ENCODE measurements at regions not wholly inside any gene's neighbourhood (a gene's known extent, or its start where the extent isn't known, plus 50 kb on each side); places are given as distances from the start of the nearest gene placed in this dataset.

- Histone ChIP-seq H3K4me1 (ENCODE audit: insufficient read depth, insufficient read length) (peaks cover 3% of the 10 kb centered on the region), H3K27me3 (ENCODE audit: insufficient read depth, insufficient read length) (peaks cover 12% of the 10 kb centered on the region), H3K9ac (ENCODE audit: insufficient read length, low read depth) (peak overlapping the region; percentile 86), H3K9me3 (ENCODE audit: insufficient read depth, low read length) (no peaks in the 10 kb centered on the region), H3K36me3 (ENCODE audit: insufficient read depth, insufficient read length, low read length) (no peaks in the 10 kb centered on the region), H3K4me3 (ENCODE audit: insufficient read length, low read depth) (peak overlapping the region; percentile 67)
- DNase-seq (ENCODE audit: low read depth, low spot score), result no peak
- TF ChIP-seq SUZ12 (IDR thresholded peaks at IDR 0.05; ENCODE audit: extremely low read depth, insufficient read depth, insufficient read length) (no peak), ZNF274 (IDR thresholded peaks at IDR 0.05; ENCODE audit: low read depth, low read length) (no peak), YY1 (IDR thresholded peaks at IDR 0.05; ENCODE audit: insufficient read depth, insufficient read length) (no peak)
Measured at GRCh38 chr2:64750001-64750816, 96.5 kb upstream of the SERTAD2 start.

- TF ChIP-seq ZNF274 (IDR thresholded peaks at IDR 0.05; ENCODE audit: low read depth, low read length) (no peak), YY1 (IDR thresholded peaks at IDR 0.05; ENCODE audit: insufficient read depth, insufficient read length) (no peak), SUZ12 (IDR thresholded peaks at IDR 0.05; ENCODE audit: extremely low read depth, insufficient read depth, insufficient read length) (no peak)
- H3K27me3 ChIP-seq (ENCODE audit: insufficient read depth, insufficient read length), result peaks cover 12% of the 10 kb centered on the region
- H3K9ac ChIP-seq (ENCODE audit: insufficient read length, low read depth), result peak overlapping the region; percentile 86
- DNase-seq (ENCODE audit: low read depth, low spot score), result peak; percentile 98
- H3K36me3 ChIP-seq (ENCODE audit: insufficient read depth, insufficient read length, low read length), result no peaks in the 10 kb centered on the region
- peaks cover 3% of the 10 kb centered on the region for H3K4me1 ChIP-seq (ENCODE audit: insufficient read depth, insufficient read length)
- peaks cover 5% of the 10 kb centered on the region; the same call in 1 of the 2 replicates for H3K9me3 ChIP-seq (ENCODE audit: insufficient read depth, low read length)
- peak overlapping the region; percentile 67 for H3K4me3 ChIP-seq (ENCODE audit: insufficient read length, low read depth)
Measured at GRCh38 chr2:64750817-64751285, 97.1 kb upstream of the SERTAD2 start.

GRCh38 chr2:64751286-64752260 lies 97.9 kb upstream of the SERTAD2 start:
- Histone ChIP-seq H3K27me3 (ENCODE audit: insufficient read depth, insufficient read length) (peaks cover 12% of the 10 kb centered on the region), H3K9me3 (ENCODE audit: insufficient read depth, low read length) (peaks cover 11% of the 10 kb centered on the region), H3K4me3 (ENCODE audit: insufficient read length, low read depth) (peak overlapping the region; percentile 81), H3K4me1 (ENCODE audit: insufficient read depth, insufficient read length) (peaks cover 3% of the 10 kb centered on the region), H3K36me3 (ENCODE audit: insufficient read depth, insufficient read length, low read length) (no peaks in the 10 kb centered on the region), H3K9ac (ENCODE audit: insufficient read length, low read depth) (peak overlapping the region; percentile 82)
- no peak for DNase-seq (ENCODE audit: low read depth, low spot score)
- TF ChIP-seq ZNF274 (IDR thresholded peaks at IDR 0.05; ENCODE audit: low read depth, low read length) (no peak), YY1 (IDR thresholded peaks at IDR 0.05; ENCODE audit: insufficient read depth, insufficient read length) (no peak), SUZ12 (IDR thresholded peaks at IDR 0.05; ENCODE audit: extremely low read depth, insufficient read depth, insufficient read length) (no peak)

- Histone ChIP-seq H3K27me3 (ENCODE audit: insufficient read depth, insufficient read length) (peaks cover 12% of the 10 kb centered on the region), H3K4me3 (ENCODE audit: insufficient read length, low read depth) (no peak overlapping the region), H3K4me1 (ENCODE audit: insufficient read depth, insufficient read length) (peaks cover 3% of the 10 kb centered on the region), H3K9ac (ENCODE audit: insufficient read length, low read depth) (no peak overlapping the region), H3K36me3 (ENCODE audit: insufficient read depth, insufficient read length, low read length) (no peaks in the 10 kb centered on the region), H3K9me3 (ENCODE audit: insufficient read depth, low read length) (peaks cover 11% of the 10 kb centered on the region)
- DNase-seq (ENCODE audit: low read depth, low spot score), result no peak
- TF ChIP-seq SUZ12 (IDR thresholded peaks at IDR 0.05; ENCODE audit: extremely low read depth, insufficient read depth, insufficient read length), result no peak
- no peak for TF ChIP-seq YY1 (IDR thresholded peaks at IDR 0.05; ENCODE audit: insufficient read depth, insufficient read length)
- no peak for TF ChIP-seq ZNF274 (IDR thresholded peaks at IDR 0.05; ENCODE audit: low read depth, low read length)
Measured at GRCh38 chr2:64753399-64753798, 99.7 kb upstream of the SERTAD2 start.

GRCh38 chr2:64754570-64754969 lies 100.9 kb upstream of the SERTAD2 start:
- H3K9me3 ChIP-seq (ENCODE audit: insufficient read depth, low read length), result peaks cover 11% of the 10 kb centered on the region
- H3K27me3 ChIP-seq (ENCODE audit: insufficient read depth, insufficient read length), result peaks cover 7% of the 10 kb centered on the region
- H3K4me1 ChIP-seq (ENCODE audit: insufficient read depth, insufficient read length), result peaks cover 3% of the 10 kb centered on the region
- TF ChIP-seq ZNF274 (IDR thresholded peaks at IDR 0.05; ENCODE audit: low read depth, low read length) (no peak), YY1 (IDR thresholded peaks at IDR 0.05; ENCODE audit: insufficient read depth, insufficient read length) (no peak), SUZ12 (IDR thresholded peaks at IDR 0.05; ENCODE audit: extremely low read depth, insufficient read depth, insufficient read length) (no peak)
- no peak overlapping the region for H3K9ac ChIP-seq (ENCODE audit: insufficient read length, low read depth)
- no peaks in the 10 kb centered on the region for H3K36me3 ChIP-seq (ENCODE audit: insufficient read depth, insufficient read length, low read length)
- DNase-seq (ENCODE audit: low read depth, low spot score), result no peak
- no peak overlapping the region for H3K4me3 ChIP-seq (ENCODE audit: insufficient read length, low read depth)

- Histone ChIP-seq H3K4me3 (ENCODE audit: insufficient read length, low read depth) (no peak overlapping the region), H3K9ac (ENCODE audit: insufficient read length, low read depth) (no peak overlapping the region), H3K4me1 (ENCODE audit: insufficient read depth, insufficient read length) (peaks cover 3% of the 10 kb centered on the region), H3K36me3 (ENCODE audit: insufficient read depth, insufficient read length, low read length) (no peaks in the 10 kb centered on the region), H3K27me3 (ENCODE audit: insufficient read depth, insufficient read length) (peaks cover 7% of the 10 kb centered on the region), H3K9me3 (ENCODE audit: insufficient read depth, low read length) (peaks cover 11% of the 10 kb centered on the region)
- no peak for DNase-seq (ENCODE audit: low read depth, low spot score)
- TF ChIP-seq SUZ12 (IDR thresholded peaks at IDR 0.05; ENCODE audit: extremely low read depth, insufficient read depth, insufficient read length) (no peak), ZNF274 (IDR thresholded peaks at IDR 0.05; ENCODE audit: low read depth, low read length) (no peak), YY1 (IDR thresholded peaks at IDR 0.05; ENCODE audit: insufficient read depth, insufficient read length) (no peak)
Measured at GRCh38 chr2:64757126-64757525, 103.4 kb upstream of the SERTAD2 start.
